Sigmoid colon (tissue), 4 donors: ENCODE measurements at regions not wholly inside any gene's neighbourhood (a gene's known extent, or its start where the extent isn't known, plus 50 kb on each side); places are given as distances from the start of the nearest gene placed in this dataset.

ENCODE experiments used
- POLR2AphosphoS5 ChIP-seq, 4 donors: sonication (generic); formaldehyde crosslinking; IDR thresholded peaks; one replicate each; pipeline ENCODE4 v1.6.1; 2017; ENCODE audit warnings: antibody characterized with exemption in 4 of 4
- TF ChIP-seq, protein P1 (sequence below), 4 experiments: fragments of 450-650 bp in 3 of 4; fragments of 200-600 bp in 1 of 4; IDR thresholded peaks; one replicate each; pipeline ENCODE4 v1.5.1; 2016 to 2019; ENCODE audit warnings: antibody characterized with exemption in 4 of 4, mild to moderate bottlenecking in 3 of 4, moderate library complexity in 2 of 4

DNA sequence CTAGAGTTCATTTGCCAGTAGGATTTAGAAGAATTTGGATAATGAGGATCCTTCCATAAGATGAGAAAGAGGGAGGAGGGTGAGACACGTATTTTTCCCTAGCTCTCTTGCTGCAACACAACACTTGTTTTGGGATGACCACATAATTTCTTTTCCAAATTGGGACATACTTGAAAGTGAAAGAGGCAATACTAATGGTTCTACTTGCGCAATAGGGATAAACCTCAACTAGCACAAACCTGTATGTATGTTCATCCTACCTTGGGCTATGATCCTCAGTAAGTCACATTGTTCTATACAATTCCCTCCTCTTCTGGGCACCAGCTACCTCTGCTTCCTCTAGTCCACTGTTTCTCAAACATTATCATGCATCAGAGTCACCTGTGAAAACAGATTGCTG lies 1208.8 kb upstream of the LRRTM1 start:
- TF ChIP-seq, protein P1, sequence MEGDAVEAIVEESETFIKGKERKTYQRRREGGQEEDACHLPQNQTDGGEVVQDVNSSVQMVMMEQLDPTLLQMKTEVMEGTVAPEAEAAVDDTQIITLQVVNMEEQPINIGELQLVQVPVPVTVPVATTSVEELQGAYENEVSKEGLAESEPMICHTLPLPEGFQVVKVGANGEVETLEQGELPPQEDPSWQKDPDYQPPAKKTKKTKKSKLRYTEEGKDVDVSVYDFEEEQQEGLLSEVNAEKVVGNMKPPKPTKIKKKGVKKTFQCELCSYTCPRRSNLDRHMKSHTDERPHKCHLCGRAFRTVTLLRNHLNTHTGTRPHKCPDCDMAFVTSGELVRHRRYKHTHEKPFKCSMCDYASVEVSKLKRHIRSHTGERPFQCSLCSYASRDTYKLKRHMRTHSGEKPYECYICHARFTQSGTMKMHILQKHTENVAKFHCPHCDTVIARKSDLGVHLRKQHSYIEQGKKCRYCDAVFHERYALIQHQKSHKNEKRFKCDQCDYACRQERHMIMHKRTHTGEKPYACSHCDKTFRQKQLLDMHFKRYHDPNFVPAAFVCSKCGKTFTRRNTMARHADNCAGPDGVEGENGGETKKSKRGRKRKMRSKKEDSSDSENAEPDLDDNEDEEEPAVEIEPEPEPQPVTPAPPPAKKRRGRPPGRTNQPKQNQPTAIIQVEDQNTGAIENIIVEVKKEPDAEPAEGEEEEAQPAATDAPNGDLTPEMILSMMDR (IDR thresholded peaks at IDR 0.05), result no peak
- no peak for TF ChIP-seq POLR2AphosphoS5 (IDR thresholded peaks at IDR 0.05)
